Mesendoderm (in vitro differentiated cells): ENCODE measurements at regions not wholly inside any gene's neighbourhood (a gene's known extent, or its start where the extent isn't known, plus 50 kb on each side); places are given as distances from the start of the nearest gene placed in this dataset.

Experiments used
- DNase-seq: peaks from one replicate; pipeline ENCODE4 v3.0.0; 2013
- H2AK5ac ChIP-seq: 2 replicates; pipeline ENCODE4 v1.6.1; 2013; ENCODE audit warnings: low read length, inconsistent platforms
- H2BK120ac ChIP-seq: 2 replicates; pipeline ENCODE4 v1.6.1; 2013; ENCODE audit warnings: low read depth, mild to moderate bottlenecking, low read length, moderate library complexity, mixed read lengths
- H2BK15ac ChIP-seq: replicated peaks from 2 replicates; pipeline ENCODE4 v1.6.1; 2013; ENCODE audit warnings: low read depth, mild to moderate bottlenecking, moderate library complexity
- H2BK5ac ChIP-seq: 2 replicates; pipeline ENCODE4 v1.6.1; 2013; ENCODE audit warnings: low read length, inconsistent platforms
- H3K18ac ChIP-seq: 2 replicates; pipeline ENCODE4 v1.6.1; 2013; ENCODE audit warnings: mild to moderate bottlenecking, low read length, mixed read lengths
- H3K23ac ChIP-seq: one replicate; pipeline ENCODE4 v1.6.1; 2013; ENCODE audit warnings: low read length
- H3K27ac ChIP-seq: 2 replicates; pipeline ENCODE4 v1.5.1; 2013; ENCODE audit warnings: low read depth, mild to moderate bottlenecking, inconsistent platforms, low read length, moderate library complexity
- H3K27me3 ChIP-seq: 2 replicates; pipeline ENCODE4 v1.6.1; 2013; ENCODE audit warnings: low read length, control low read depth, mild to moderate bottlenecking, inconsistent platforms; ENCODE audit not compliant: insufficient read depth, poor library complexity
- H3K36me3 ChIP-seq: 2 replicates; pipeline ENCODE4 v1.6.1; 2013; ENCODE audit warnings: low read length, inconsistent platforms; ENCODE audit not compliant: control insufficient read depth, insufficient read depth
- H3K4ac ChIP-seq: one replicate; pipeline ENCODE4 v1.6.1; 2013; ENCODE audit warnings: low read depth, mild to moderate bottlenecking, low read length, moderate library complexity
- H3K4me1 ChIP-seq: 2 replicates; pipeline ENCODE4 v1.6.1; 2013; ENCODE audit warnings: low read depth, low read length, inconsistent platforms; ENCODE audit not compliant: control insufficient read depth
- H3K4me2 ChIP-seq: 2 replicates; pipeline ENCODE4 v1.6.1; 2013; ENCODE audit warnings: low read length
- H3K4me3 ChIP-seq: 2 replicates; pipeline ENCODE4 v1.5.1; 2013; ENCODE audit warnings: mild to moderate bottlenecking, low read length
- H3K56ac ChIP-seq: one replicate; pipeline ENCODE4 v1.6.1; 2013; ENCODE audit warnings: low read length
- H3K79me1 ChIP-seq: 2 replicates; pipeline ENCODE4 v1.6.1; 2013; ENCODE audit warnings: low read length, inconsistent platforms
- H3K79me2 ChIP-seq: 2 replicates; pipeline ENCODE4 v1.6.1; 2013; ENCODE audit warnings: mild to moderate bottlenecking, low read length; ENCODE audit not compliant: control insufficient read depth, insufficient read depth
- H3K9ac ChIP-seq: 2 replicates; pipeline ENCODE4 v1.6.1; 2013; ENCODE audit warnings: low read length, inconsistent platforms
- H4K5ac ChIP-seq: one replicate; pipeline ENCODE4 v1.6.1; 2013; ENCODE audit warnings: low read length
- H4K8ac ChIP-seq: one replicate; pipeline ENCODE4 v1.6.1; 2013; ENCODE audit warnings: low read depth, mild to moderate bottlenecking, control low read depth, low read length, moderate library complexity
- WGBS: extraction: QIAGEN DNeasy Blood & Tissue Kit; methylation state at CpG from one replicate; pipeline ENCODE4 v1.1.7; 2013; ENCODE audit warnings: low lambda C conversion rate, missing lambda C conversion rate; ENCODE audit not compliant: insufficient coverage; ENCODE audit errors: extremely low coverage; 5-methylcytosine and 5-hydroxymethylcytosine counted together

- Histone ChIP-seq H3K79me2 (no peaks in the 10 kb centered on the region), H3K4me2 (no peak overlapping the region), H4K5ac (no peak overlapping the region), H3K79me1 (no peaks in the 10 kb centered on the region), H3K27ac (no peak overlapping the region), H3K9ac (no peak overlapping the region), H3K4ac (no peak overlapping the region), H3K36me3 (no peaks in the 10 kb centered on the region), H2BK15ac (no peak overlapping the region), H3K4me3 (no peak overlapping the region), H3K23ac (no peak overlapping the region), H3K56ac (no peak overlapping the region), H2AK5ac (no peak overlapping the region), H3K4me1 (no peaks in the 10 kb centered on the region), H4K8ac (no peak overlapping the region), H2BK120ac (no peak overlapping the region), H3K18ac (no peak overlapping the region), H3K27me3 (no peaks in the 10 kb centered on the region), H2BK5ac (no peak overlapping the region)
- no peak for DNase-seq
- no CpG with 5 or more reads among the region's 2 CpGs for WGBS
Observed at GRCh38 chr4:177010418-177010817, 217.7 kb upstream of the VEGFC start.

- H3K27ac ChIP-seq: no peak overlapping the region
- no CpG with 5 or more reads among the region's 1 CpG for WGBS
- H2BK15ac ChIP-seq: no peak overlapping the region
Observed at GRCh38 chr4:177012918-177013545, 220.3 kb upstream of the VEGFC start.

GRCh38 chr4:177016541-177017141 lies 223.9 kb upstream of the VEGFC start:
- no peak overlapping the region for H2BK15ac ChIP-seq
- H3K4ac ChIP-seq: no peak overlapping the region
- H3K18ac ChIP-seq: no peak overlapping the region
- no peak overlapping the region for H3K23ac ChIP-seq
- H3K9ac ChIP-seq: no peak overlapping the region
- no peaks in the 10 kb centered on the region for H3K4me1 ChIP-seq
- no peak overlapping the region for H3K4me2 ChIP-seq
- H3K27ac ChIP-seq: no peak overlapping the region
- H3K27me3 ChIP-seq: no peaks in the 10 kb centered on the region
- no peak overlapping the region for H2AK5ac ChIP-seq
- H3K79me2 ChIP-seq: no peaks in the 10 kb centered on the region
- H3K36me3 ChIP-seq: no peaks in the 10 kb centered on the region
- DNase-seq: no peak
- no CpG with 5 or more reads among the region's 1 CpG for WGBS
- H2BK5ac ChIP-seq: no peak overlapping the region
- no peak overlapping the region for H4K5ac ChIP-seq
- no peak overlapping the region for H2BK120ac ChIP-seq
- no peak overlapping the region for H3K56ac ChIP-seq
- no peak overlapping the region for H4K8ac ChIP-seq
- no peaks in the 10 kb centered on the region for H3K79me1 ChIP-seq
- no peak overlapping the region for H3K4me3 ChIP-seq

More at GRCh38 chr4:177012918-177013545, 220.3 kb upstream of the VEGFC start:
- no peak overlapping the region for H3K4ac ChIP-seq
- H4K8ac ChIP-seq: no peak overlapping the region
- H3K23ac ChIP-seq: no peak overlapping the region
- no peaks in the 10 kb centered on the region for H3K27me3 ChIP-seq
- H3K56ac ChIP-seq: no peak overlapping the region
- H3K4me3 ChIP-seq: no peak overlapping the region
- no peak overlapping the region for H4K5ac ChIP-seq
- H3K18ac ChIP-seq: no peak overlapping the region
- no peak for DNase-seq
- no peaks in the 10 kb centered on the region for H3K36me3 ChIP-seq
- H3K4me2 ChIP-seq: no peak overlapping the region
- H3K79me2 ChIP-seq: no peaks in the 10 kb centered on the region
- H2BK120ac ChIP-seq: no peak overlapping the region
- H3K4me1 ChIP-seq: no peaks in the 10 kb centered on the region
- no peak overlapping the region for H3K9ac ChIP-seq
- H2AK5ac ChIP-seq: no peak overlapping the region
- H2BK5ac ChIP-seq: no peak overlapping the region
- H3K79me1 ChIP-seq: no peaks in the 10 kb centered on the region

GRCh38 chr4:177023951-177024350 lies 231.2 kb upstream of the VEGFC start:
- H3K23ac ChIP-seq: no peak overlapping the region
- no peaks in the 10 kb centered on the region for H3K4me1 ChIP-seq
- H2AK5ac ChIP-seq: no peak overlapping the region
- H2BK120ac ChIP-seq: no peak overlapping the region
- H3K9ac ChIP-seq: no peak overlapping the region
- no peak overlapping the region for H3K56ac ChIP-seq
- no peak overlapping the region for H3K4ac ChIP-seq
- H3K4me3 ChIP-seq: no peak overlapping the region
- DNase-seq: no peak
- no peaks in the 10 kb centered on the region for H3K36me3 ChIP-seq
- H3K27me3 ChIP-seq: no peaks in the 10 kb centered on the region
- no peak overlapping the region for H3K27ac ChIP-seq
- WGBS: no CpG with 5 or more reads among the region's 3 CpGs
- no peak overlapping the region for H4K5ac ChIP-seq
- H3K79me2 ChIP-seq: no peaks in the 10 kb centered on the region
- no peak overlapping the region for H2BK15ac ChIP-seq
- no peak overlapping the region for H4K8ac ChIP-seq
- H2BK5ac ChIP-seq: no peak overlapping the region
- H3K79me1 ChIP-seq: no peaks in the 10 kb centered on the region
- H3K4me2 ChIP-seq: no peak overlapping the region
- no peak overlapping the region for H3K18ac ChIP-seq

GRCh38 chr4:177032341-177032740 lies 239.6 kb upstream of the VEGFC start:
- Histone ChIP-seq H3K18ac (no peak overlapping the region), H3K4me3 (no peak overlapping the region), H3K36me3 (no peaks in the 10 kb centered on the region), H3K4me1 (no peaks in the 10 kb centered on the region), H2AK5ac (no peak overlapping the region), H3K79me2 (no peaks in the 10 kb centered on the region), H2BK120ac (no peak overlapping the region), H2BK5ac (no peak overlapping the region), H4K8ac (no peak overlapping the region), H4K5ac (no peak overlapping the region), H3K79me1 (no peaks in the 10 kb centered on the region), H3K4me2 (no peak overlapping the region), H3K9ac (no peak overlapping the region), H3K27me3 (no peaks in the 10 kb centered on the region), H3K23ac (no peak overlapping the region), H3K56ac (no peak overlapping the region), H3K27ac (no peak overlapping the region), H3K4ac (no peak overlapping the region), H2BK15ac (no peak overlapping the region)
- WGBS: no CpG with 5 or more reads among the region's 1 CpG
- no peak for DNase-seq

- H2BK120ac ChIP-seq: no peak overlapping the region
- no peak overlapping the region for H4K5ac ChIP-seq
- H2AK5ac ChIP-seq: no peak overlapping the region
- H3K23ac ChIP-seq: no peak overlapping the region
- H3K79me2 ChIP-seq: no peaks in the 10 kb centered on the region
- H4K8ac ChIP-seq: no peak overlapping the region
- no peaks in the 10 kb centered on the region for H3K36me3 ChIP-seq
- no peak overlapping the region for H2BK5ac ChIP-seq
- H3K4me1 ChIP-seq: no peaks in the 10 kb centered on the region
- H3K79me1 ChIP-seq: no peaks in the 10 kb centered on the region
- DNase-seq: peak; percentile 31
- H3K4me2 ChIP-seq: no peak overlapping the region
- no peaks in the 10 kb centered on the region for H3K27me3 ChIP-seq
- WGBS: no CpG with 5 or more reads among the region's 3 CpGs
- no peak overlapping the region for H3K4me3 ChIP-seq
- H3K18ac ChIP-seq: no peak overlapping the region
- H3K9ac ChIP-seq: no peak overlapping the region
- H3K56ac ChIP-seq: no peak overlapping the region
- H3K27ac ChIP-seq: no peak overlapping the region
- no peak overlapping the region for H2BK15ac ChIP-seq
- no peak overlapping the region for H3K4ac ChIP-seq
Observed at GRCh38 chr4:177033135-177033534, 240.4 kb upstream of the VEGFC start.
